Endothelial cell of umbilical vein (primary cell): ENCODE measurements at regions not wholly inside any gene's neighbourhood (a gene's known extent, or its start where the extent isn't known, plus 50 kb on each side); places are given as distances from the start of the nearest gene placed in this dataset.

Source experiments
- BruUV-seq: library from RNA; stranded (reverse); fragments of 400-500 nt; replicated peaks from 2 replicates; lab custom pipeline; 2021; lab: Mats Ljungman, UMichigan
- CTCF ChIA-PET: fragments of 300-600, 350-600 bp; sonication (Branson Sonifier 250); formaldehyde crosslinking; loops from one replicate; lab custom pipeline; 2021; ENCODE audit warnings: antibody characterized with exemption, inconsistent platforms; lab: Charles Lee
- POLR2A ChIA-PET: fragments of 300-600, 350-600 bp; sonication (Branson Sonifier 250); formaldehyde crosslinking; loops from one replicate; lab custom pipeline; 2021; ENCODE audit warnings: antibody characterized with exemption, inconsistent platforms; lab: Charles Lee
- DNase-seq: peaks from one replicate; pipeline ENCODE4 v3.0.0-alpha.2; 2011; ENCODE audit warnings: low read depth, low spot score
- FAIRE-seq: peaks from 2 replicates; lab custom pipeline; 2011; peaks lifted over from hg19 to GRCh38; lab: Jason Lieb, UNC
- H2AFZ ChIP-seq: 2 replicates; pipeline ENCODE4 v1.6.0; 2012; ENCODE audit warnings: low read depth, low read length, control low read depth, inconsistent platforms
- H3K27ac ChIP-seq: 2 replicates; pipeline ENCODE4 v1.5.1; 2011; ENCODE audit warnings: low read depth, mild to moderate bottlenecking, control low read depth, low read length, moderate library complexity; ENCODE audit not compliant: insufficient read depth
- H3K27me3 ChIP-seq, 2 experiments: 2 replicates each; pipeline versions ENCODE4 v1.6.0 to v1.6.1; 2011; ENCODE audit warnings: low read length in 2 of 2, mixed read lengths in 1 of 2; ENCODE audit not compliant: control insufficient read depth in 2 of 2, insufficient read depth in 2 of 2
- H3K36me3 ChIP-seq, 2 experiments: 2 replicates in 1 of 2; 3 replicates in 1 of 2; pipeline ENCODE4 v1.5.1; 2011; ENCODE audit warnings: low read length in 2 of 2, mild to moderate bottlenecking in 1 of 2, moderate library complexity in 1 of 2; ENCODE audit not compliant: control insufficient read depth in 2 of 2, insufficient read depth in 2 of 2; ENCODE audit errors: extremely low read depth in 1 of 2
- H3K4me1 ChIP-seq: 3 replicates; pipeline ENCODE4 v1.5.1; 2011; ENCODE audit warnings: mild to moderate bottlenecking, low read length; ENCODE audit not compliant: control insufficient read depth, insufficient read depth; ENCODE audit errors: extremely low read depth
- H3K4me2 ChIP-seq: 2 replicates; pipeline ENCODE4 v1.6.1; 2011; ENCODE audit warnings: low read length, control low read depth, mixed read lengths; ENCODE audit not compliant: insufficient read depth
- H3K4me3 ChIP-seq, 3 experiments: fragments of 200-600 bp in 1 of 3; sonication (generic), shearing (Covaris generic) in 1 of 3; replicated peaks in 1 of 3; 2 replicates each; pipeline ENCODE4 v1.5.1; 2011 to 2016; ENCODE audit warnings: control low read depth in 3 of 3, low read length in 3 of 3, mild to moderate bottlenecking in 2 of 3, inconsistent platforms in 1 of 3, low read depth in 1 of 3, moderate library complexity in 1 of 3; ENCODE audit not compliant: insufficient read depth in 1 of 3
- H3K79me2 ChIP-seq: 2 replicates; pipeline ENCODE4 v1.6.0; 2012; ENCODE audit warnings: low read length, inconsistent platforms; ENCODE audit not compliant: control insufficient read depth, insufficient read depth
- H3K9ac ChIP-seq: replicated peaks from 2 replicates; pipeline ENCODE3; 2011; ENCODE audit warnings: low read length, control low read depth; ENCODE audit not compliant: insufficient read depth; ENCODE audit errors: extremely low read depth
- H3K9me1 ChIP-seq: replicated peaks from 3 replicates; pipeline ENCODE4 v1.6.0; 2011; ENCODE audit warnings: mild to moderate bottlenecking, low read length; ENCODE audit not compliant: control insufficient read depth, insufficient read depth; ENCODE audit errors: extremely low read depth
- H3K9me3 ChIP-seq: replicated peaks from 2 replicates; pipeline ENCODE4 v1.5.1; 2012; ENCODE audit warnings: low read length, inconsistent platforms; ENCODE audit not compliant: control insufficient read depth, insufficient read depth
- H4K20me1 ChIP-seq: replicated peaks from 2 replicates; pipeline ENCODE3; 2011; ENCODE audit warnings: mild to moderate bottlenecking, low read length; ENCODE audit not compliant: control insufficient read depth, insufficient read depth; ENCODE audit errors: extremely low read depth
- CTCF ChIP-seq, 2 donors: IDR thresholded peaks; 1 replicate in 1 of 2; 2 replicates in 1 of 2; pipeline ENCODE4 v1.5.1; 2011; ENCODE audit warnings: low read length in 2 of 2, mild to moderate bottlenecking in 2 of 2, moderate library complexity in 2 of 2, control low read depth in 1 of 2, inconsistent platforms in 1 of 2, low read depth in 1 of 2; ENCODE audit not compliant: insufficient read depth in 1 of 2; ENCODE audit errors: extremely low read depth in 1 of 2
- EZH2 ChIP-seq: IDR thresholded peaks from 2 replicates; pipeline ENCODE4 v1.6.1; 2012; ENCODE audit warnings: borderline replicate concordance, low read depth, mild to moderate bottlenecking, moderate library complexity, low read length, inconsistent platforms; ENCODE audit not compliant: severe bottlenecking
- FOS ChIP-seq: IDR thresholded peaks from 2 replicates; pipeline ENCODE4 v1.6.1; 2011; ENCODE audit warnings: mild to moderate bottlenecking, low read length, moderate library complexity, borderline replicate concordance; ENCODE audit not compliant: insufficient read depth
- GATA2 ChIP-seq: IDR thresholded peaks from 2 replicates; pipeline ENCODE4 v1.7.0; 2011; ENCODE audit warnings: low read depth, mild to moderate bottlenecking, moderate library complexity, mixed read lengths, low read length; ENCODE audit not compliant: insufficient read length, insufficient read depth
- JUN ChIP-seq: IDR thresholded peaks from 2 replicates; pipeline ENCODE4 v1.6.1; 2011; ENCODE audit warnings: borderline replicate concordance, low read depth; ENCODE audit not compliant: insufficient read length, insufficient read depth
- MAX ChIP-seq: IDR thresholded peaks from 2 replicates; pipeline ENCODE4 v1.6.1; 2011; ENCODE audit not compliant: insufficient read depth, insufficient read length
- MYC ChIP-seq: IDR thresholded peaks from one replicate; pipeline ENCODE4 v1.6.1; 2011; ENCODE audit warnings: mild to moderate bottlenecking, low read depth, low read length
- POLR2A ChIP-seq: IDR thresholded peaks from 2 replicates; pipeline ENCODE4 v1.6.1; 2012; ENCODE audit warnings: low read depth, mild to moderate bottlenecking, control low read depth, low read length
- POLR2AphosphoS5 ChIP-seq: IDR thresholded peaks from 2 replicates; pipeline ENCODE4 v1.6.1; 2012; ENCODE audit warnings: low read depth, mild to moderate bottlenecking, control low read depth, low read length, moderate library complexity; ENCODE audit not compliant: insufficient read depth
- dilution Hi-C: fragments of 300-500 bp; cut with MboI; formaldehyde crosslinking; loops from one replicate; pipeline ENCODE4 v1.15.0; 2019; ENCODE audit warnings: low sequenced_read_pairs; ENCODE audit not compliant: extremely low pct_ligation_motif_present
- intact Hi-C: fragments of 100-400 bp; cut with micrococcal nuclease; formaldehyde crosslinking; loops from one replicate; pipeline ENCODE4 v1.10.0; 2022

GRCh38 chr17:14482715-14483114 is 181.8 kb downstream of the HS3ST3B1 start:
- no peak overlapping the region for H3K4me3 ChIP-seq
- H3K27me3 ChIP-seq = no peaks in the 10 kb centered on the region
- intact Hi-C loops = no loop called here
- H3K36me3 ChIP-seq = no peaks in the 10 kb centered on the region
- no TSS peak for BruUV-seq
- no peak overlapping the region for H3K27ac ChIP-seq
- no peaks in the 10 kb centered on the region for H3K79me2 ChIP-seq
- H4K20me1 ChIP-seq = no peaks in the 10 kb centered on the region
- POLR2A ChIA-PET = no interaction called here
- H3K9me3 ChIP-seq = peaks cover 7% of the 10 kb centered on the region
- dilution Hi-C loops = no loop called here
- TF ChIP-seq POLR2A (no peak), POLR2AphosphoS5 (no peak), MYC (no peak), JUN (no peak), GATA2 (no peak), CTCF (IDR thresholded peaks at IDR 0.05; ENCODE audit: extremely low read depth in 1 of 2, insufficient read depth in 1 of 2, low read depth in 1 of 2, low read length in 2 of 2) (no peak), FOS (no peak), EZH2 (no peak), MAX (no peak)
- CTCF ChIA-PET = no interaction called here
- H2AFZ ChIP-seq = no peak overlapping the region
- FAIRE-seq = no peak
- H3K9me1 ChIP-seq = no peaks in the 10 kb centered on the region
- H3K4me1 ChIP-seq = no peaks in the 10 kb centered on the region
- H3K4me2 ChIP-seq = no peak overlapping the region
- DNase-seq = no peak
- no peak overlapping the region for H3K9ac ChIP-seq
